ENCODE measurements at regions not wholly inside any gene's neighbourhood (a gene's known extent, or its start where the extent isn't known, plus 50 kb on each side); places are given as distances from the start of the nearest gene placed in this dataset.
"Not testable (repeated sequence)": the region's sequence is repeated elsewhere in the genome, so short reads cannot be mapped to it uniquely, and the experiment has no call there.

- 90 to 93% methylated on average over 2 to 7 of the region's 8 CpGs for WGBS, 2 experiments (ENCODE audit: insufficient coverage in 2 of 2)
- H3K9me3 ChIP-seq (ENCODE audit: control insufficient read depth, low read length); H3K4me1 ChIP-seq (ENCODE audit: control insufficient read depth, insufficient read depth, low read length, poor library complexity, severe bottlenecking); H3K27ac ChIP-seq (ENCODE audit: low read depth, low read length, severe bottlenecking); H3K36me3 ChIP-seq (ENCODE audit: control insufficient read depth, insufficient read depth, low read length); H3K4me3 ChIP-seq (ENCODE audit: extremely low read depth, insufficient read depth, low read length, poor library complexity, severe bottlenecking): not testable (repeated sequence)
These were observed 425.1 kb upstream of the IZUMO3 start for GRCh38 chr9:24970780-24971179.

- H3K27ac ChIP-seq (ENCODE audit: low read depth, low read length, severe bottlenecking) = no peak overlapping the region
- no peaks in the 10 kb centered on the region for H3K36me3 ChIP-seq (ENCODE audit: control insufficient read depth, insufficient read depth, low read length)
- H3K9me3 ChIP-seq (ENCODE audit: control insufficient read depth, low read length) = no peaks in the 10 kb centered on the region
- H3K4me3 ChIP-seq (ENCODE audit: extremely low read depth, insufficient read depth, low read length, poor library complexity, severe bottlenecking) = no peak overlapping the region
- no peaks in the 10 kb centered on the region for H3K4me1 ChIP-seq (ENCODE audit: control insufficient read depth, insufficient read depth, low read length, poor library complexity, severe bottlenecking)
These were observed 416.1 kb upstream of the IZUMO3 start for GRCh38 chr9:24961762-24962161.

GRCh38 chr9:24953070-24953469 is 407.4 kb upstream of the IZUMO3 start:
- Histone ChIP-seq H3K4me3 (ENCODE audit: extremely low read depth, insufficient read depth, low read length, poor library complexity, severe bottlenecking) (no peak overlapping the region), H3K9me3 (ENCODE audit: control insufficient read depth, low read length) (no peaks in the 10 kb centered on the region), H3K27ac (ENCODE audit: low read depth, low read length, severe bottlenecking) (no peak overlapping the region), H3K4me1 (ENCODE audit: control insufficient read depth, insufficient read depth, low read length, poor library complexity, severe bottlenecking) (no peaks in the 10 kb centered on the region), H3K36me3 (ENCODE audit: control insufficient read depth, insufficient read depth, low read length) (no peaks in the 10 kb centered on the region)
- WGBS, 2 experiments (ENCODE audit: insufficient coverage in 2 of 2) = 100% methylated on average over 1 of the region's 1 CpG

GRCh38 chr9:24939109-24939850 is 393.6 kb upstream of the IZUMO3 start:
- 95 to 100% methylated on average over 1 to 2 of the region's 5 CpGs for WGBS, 2 experiments (ENCODE audit: insufficient coverage in 2 of 2)
- Histone ChIP-seq H3K36me3 (ENCODE audit: control insufficient read depth, insufficient read depth, low read length) (no peaks in the 10 kb centered on the region), H3K27ac (ENCODE audit: low read depth, low read length, severe bottlenecking) (no peak overlapping the region), H3K4me1 (ENCODE audit: control insufficient read depth, insufficient read depth, low read length, poor library complexity, severe bottlenecking) (no peaks in the 10 kb centered on the region), H3K9me3 (ENCODE audit: control insufficient read depth, low read length) (no peaks in the 10 kb centered on the region), H3K4me3 (ENCODE audit: extremely low read depth, insufficient read depth, low read length, poor library complexity, severe bottlenecking) (no peak overlapping the region)

- H3K27ac ChIP-seq (ENCODE audit: low read depth, low read length, severe bottlenecking) = no peak overlapping the region
- no peak overlapping the region for H3K4me3 ChIP-seq (ENCODE audit: extremely low read depth, insufficient read depth, low read length, poor library complexity, severe bottlenecking)
- no peaks in the 10 kb centered on the region for H3K9me3 ChIP-seq (ENCODE audit: control insufficient read depth, low read length)
- 93 to 100% methylated on average over 2 of the region's 3 CpGs for WGBS, 2 experiments (ENCODE audit: insufficient coverage in 2 of 2)
- H3K4me1 ChIP-seq (ENCODE audit: control insufficient read depth, insufficient read depth, low read length, poor library complexity, severe bottlenecking) = no peaks in the 10 kb centered on the region
- no peaks in the 10 kb centered on the region for H3K36me3 ChIP-seq (ENCODE audit: control insufficient read depth, insufficient read depth, low read length)
These were observed 390.4 kb upstream of the IZUMO3 start for GRCh38 chr9:24936117-24936516.

- WGBS, 2 experiments (ENCODE audit: insufficient coverage in 2 of 2) = no CpG with 5 or more reads among the region's 2 CpGs
- Histone ChIP-seq H3K36me3 (ENCODE audit: control insufficient read depth, insufficient read depth, low read length) (no peaks in the 10 kb centered on the region), H3K4me1 (ENCODE audit: control insufficient read depth, insufficient read depth, low read length, poor library complexity, severe bottlenecking) (no peaks in the 10 kb centered on the region), H3K27ac (ENCODE audit: low read depth, low read length, severe bottlenecking) (no peak overlapping the region), H3K4me3 (ENCODE audit: extremely low read depth, insufficient read depth, low read length, poor library complexity, severe bottlenecking) (no peak overlapping the region), H3K9me3 (ENCODE audit: control insufficient read depth, low read length) (no peaks in the 10 kb centered on the region)
These were observed 387.1 kb upstream of the IZUMO3 start for GRCh38 chr9:24932785-24933184.

- no peaks in the 10 kb centered on the region for H3K9me3 ChIP-seq (ENCODE audit: control insufficient read depth, low read length)
- H3K4me3 ChIP-seq (ENCODE audit: extremely low read depth, insufficient read depth, low read length, poor library complexity, severe bottlenecking) = no peak overlapping the region
- H3K27ac ChIP-seq (ENCODE audit: low read depth, low read length, severe bottlenecking) = no peak overlapping the region
- H3K36me3 ChIP-seq (ENCODE audit: control insufficient read depth, insufficient read depth, low read length) = no peaks in the 10 kb centered on the region
- WGBS, 2 experiments (ENCODE audit: insufficient coverage in 2 of 2) = 60% methylated on average over 3 of the region's 3 CpGs; no CpG with 5 or more reads in 1 of the 2 experiments
- no peaks in the 10 kb centered on the region for H3K4me1 ChIP-seq (ENCODE audit: control insufficient read depth, insufficient read depth, low read length, poor library complexity, severe bottlenecking)
These were observed 386.2 kb upstream of the IZUMO3 start for GRCh38 chr9:24931894-24932293.

- Histone ChIP-seq H3K36me3 (ENCODE audit: control insufficient read depth, insufficient read depth, low read length) (no peaks in the 10 kb centered on the region), H3K4me1 (ENCODE audit: control insufficient read depth, insufficient read depth, low read length, poor library complexity, severe bottlenecking) (peaks cover 6% of the 10 kb centered on the region), H3K27ac (ENCODE audit: low read depth, low read length, severe bottlenecking) (peak overlapping the region; percentile 63), H3K4me3 (ENCODE audit: extremely low read depth, insufficient read depth, low read length, poor library complexity, severe bottlenecking) (no peak overlapping the region), H3K9me3 (ENCODE audit: control insufficient read depth, low read length) (no peaks in the 10 kb centered on the region)
These were observed 367.1 kb upstream of the IZUMO3 start for GRCh38 chr9:24912767-24913166.

GRCh38 chr9:24901319-24901718 is 355.6 kb upstream of the IZUMO3 start:
- Histone ChIP-seq H3K9me3 (ENCODE audit: control insufficient read depth, low read length) (no peaks in the 10 kb centered on the region), H3K36me3 (ENCODE audit: control insufficient read depth, insufficient read depth, low read length) (no peaks in the 10 kb centered on the region), H3K27ac (ENCODE audit: low read depth, low read length, severe bottlenecking) (no peak overlapping the region), H3K4me1 (ENCODE audit: control insufficient read depth, insufficient read depth, low read length, poor library complexity, severe bottlenecking) (no peaks in the 10 kb centered on the region), H3K4me3 (ENCODE audit: extremely low read depth, insufficient read depth, low read length, poor library complexity, severe bottlenecking) (no peak overlapping the region)

GRCh38 chr9:24900179-24900578 is 354.5 kb upstream of the IZUMO3 start:
- Histone ChIP-seq H3K4me1 (ENCODE audit: control insufficient read depth, insufficient read depth, low read length, poor library complexity, severe bottlenecking) (no peaks in the 10 kb centered on the region), H3K9me3 (ENCODE audit: control insufficient read depth, low read length) (no peaks in the 10 kb centered on the region), H3K36me3 (ENCODE audit: control insufficient read depth, insufficient read depth, low read length) (no peaks in the 10 kb centered on the region), H3K27ac (ENCODE audit: low read depth, low read length, severe bottlenecking) (no peak overlapping the region), H3K4me3 (ENCODE audit: extremely low read depth, insufficient read depth, low read length, poor library complexity, severe bottlenecking) (no peak overlapping the region)

GRCh38 chr9:24899463-24899862 is 353.8 kb upstream of the IZUMO3 start:
- no peak overlapping the region for H3K4me3 ChIP-seq (ENCODE audit: extremely low read depth, insufficient read depth, low read length, poor library complexity, severe bottlenecking)
- H3K9me3 ChIP-seq (ENCODE audit: control insufficient read depth, low read length) = no peaks in the 10 kb centered on the region
- H3K27ac ChIP-seq (ENCODE audit: low read depth, low read length, severe bottlenecking) = no peak overlapping the region
- no peaks in the 10 kb centered on the region for H3K4me1 ChIP-seq (ENCODE audit: control insufficient read depth, insufficient read depth, low read length, poor library complexity, severe bottlenecking)
- H3K36me3 ChIP-seq (ENCODE audit: control insufficient read depth, insufficient read depth, low read length) = no peaks in the 10 kb centered on the region
- WGBS, 2 experiments (ENCODE audit: insufficient coverage in 2 of 2) = 94 to 100% methylated on average over 1 to 3 of the region's 4 CpGs
